K562 (cell line): ENCODE measurements at regions not wholly inside any gene's neighbourhood (a gene's known extent, or its start where the extent isn't known, plus 50 kb on each side); places are given as distances from the start of the nearest gene placed in this dataset.

Experiments used
- CEBPB ChIP-seq: fragments of 450-650 bp; IDR thresholded peaks from 2 replicates; pipeline ENCODE4 v1.6.1; 2016; ENCODE audit warnings: missing genetic modification characterization, missing compliant biosample characterization
- MXI1 ChIP-seq: IDR thresholded peaks from 2 replicates; pipeline ENCODE4 v1.6.1; 2011; ENCODE audit warnings: low read depth, mild to moderate bottlenecking, improper control_type of control experiment, low read length
- MYC ChIP-seq, 2 experiments: fragments of 250-450 bp in 1 of 2; sonication (Bioruptor Pico) in 1 of 2; IDR thresholded peaks; 2 replicates each; pipeline versions ENCODE4 v1.5.1 to v1.6.1; 2012 to 2021; ENCODE audit warnings: low read depth in 2 of 2, borderline replicate concordance in 1 of 2, improper control_type of control experiment in 1 of 2, low read length in 1 of 2, mild to moderate bottlenecking in 1 of 2, moderate library complexity in 1 of 2
- NFE2 ChIP-seq: IDR thresholded peaks from 2 replicates; pipeline ENCODE4 v1.6.1; 2014; ENCODE audit warnings: antibody characterized with exemption, low read depth
- SIN3A ChIP-seq, 2 experiments: fragments of 150-350 bp in 1 of 2; IDR thresholded peaks; 2 replicates each; pipeline ENCODE4 v1.6.1; 2011 to 2016; ENCODE audit warnings: borderline replicate concordance in 2 of 2, low read depth in 2 of 2, low read length in 2 of 2, mild to moderate bottlenecking in 2 of 2, moderate library complexity in 2 of 2; ENCODE audit not compliant: control insufficient read depth in 1 of 2
- TF ChIP-seq, protein P1 (sequence below), 3 experiments: IDR thresholded peaks in 2 of 3; conservative IDR thresholded peaks in 1 of 3; 2 replicates each; pipeline ENCODE4 v1.5.1; 2011 to 2012; ENCODE audit warnings: low read length in 3 of 3, mild to moderate bottlenecking in 3 of 3, control low read depth in 2 of 3, improper control_type of control experiment in 1 of 3, inconsistent platforms in 1 of 3, low read depth in 1 of 3, mixed read lengths in 1 of 3, moderate library complexity in 1 of 3; ENCODE audit not compliant: insufficient read depth in 2 of 3

DNA sequence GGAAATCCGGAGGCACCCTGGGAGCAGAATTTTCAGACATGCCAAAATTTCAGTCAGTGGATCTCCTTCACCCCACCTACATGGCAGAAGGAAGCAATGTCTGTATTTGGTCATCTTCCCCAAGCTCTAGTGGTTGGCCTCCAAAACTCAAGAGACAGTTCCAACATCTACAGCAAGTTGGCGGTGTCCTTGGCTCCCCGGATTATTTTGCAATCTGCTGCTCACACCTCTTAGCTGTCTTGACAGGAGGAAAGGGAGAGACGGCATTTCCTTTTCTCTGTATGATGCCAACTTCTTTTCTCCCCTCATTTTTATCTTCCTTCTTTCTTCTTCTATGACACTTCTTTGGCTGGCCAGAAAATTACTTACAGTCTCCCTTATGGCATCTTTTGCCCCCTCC is 159.9 kb downstream of the SUCLA2 start:
- TF ChIP-seq MXI1 (no peak), MYC (IDR thresholded peaks at IDR 0.05; ENCODE audit: low read depth, low read length) (no peak), MYC (CRISPR knock-in tag; IDR thresholded peaks at IDR 0.05; ENCODE audit: borderline replicate concordance, low read depth) (no peak), CEBPB (tag) (no peak), NFE2 (no peak), SIN3A (IDR thresholded peaks at IDR 0.05; ENCODE audit: borderline replicate concordance in 2 of 2, control insufficient read depth in 1 of 2, low read depth in 2 of 2, low read length in 2 of 2) (no peak)
- TF ChIP-seq, protein P1, sequence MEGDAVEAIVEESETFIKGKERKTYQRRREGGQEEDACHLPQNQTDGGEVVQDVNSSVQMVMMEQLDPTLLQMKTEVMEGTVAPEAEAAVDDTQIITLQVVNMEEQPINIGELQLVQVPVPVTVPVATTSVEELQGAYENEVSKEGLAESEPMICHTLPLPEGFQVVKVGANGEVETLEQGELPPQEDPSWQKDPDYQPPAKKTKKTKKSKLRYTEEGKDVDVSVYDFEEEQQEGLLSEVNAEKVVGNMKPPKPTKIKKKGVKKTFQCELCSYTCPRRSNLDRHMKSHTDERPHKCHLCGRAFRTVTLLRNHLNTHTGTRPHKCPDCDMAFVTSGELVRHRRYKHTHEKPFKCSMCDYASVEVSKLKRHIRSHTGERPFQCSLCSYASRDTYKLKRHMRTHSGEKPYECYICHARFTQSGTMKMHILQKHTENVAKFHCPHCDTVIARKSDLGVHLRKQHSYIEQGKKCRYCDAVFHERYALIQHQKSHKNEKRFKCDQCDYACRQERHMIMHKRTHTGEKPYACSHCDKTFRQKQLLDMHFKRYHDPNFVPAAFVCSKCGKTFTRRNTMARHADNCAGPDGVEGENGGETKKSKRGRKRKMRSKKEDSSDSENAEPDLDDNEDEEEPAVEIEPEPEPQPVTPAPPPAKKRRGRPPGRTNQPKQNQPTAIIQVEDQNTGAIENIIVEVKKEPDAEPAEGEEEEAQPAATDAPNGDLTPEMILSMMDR (IDR thresholded peaks at IDR 0.05 in 2 of 3, conservative IDR thresholded peaks at IDR 0.05 in 1 of 3; ENCODE audit: insufficient read depth in 2 of 3, low read depth in 1 of 3, low read length in 3 of 3): no peak
